ENCODE measurements at regions not wholly inside any gene's neighbourhood (a gene's known extent, or its start where the extent isn't known, plus 50 kb on each side); places are given as distances from the start of the nearest gene placed in this dataset.

DNA sequence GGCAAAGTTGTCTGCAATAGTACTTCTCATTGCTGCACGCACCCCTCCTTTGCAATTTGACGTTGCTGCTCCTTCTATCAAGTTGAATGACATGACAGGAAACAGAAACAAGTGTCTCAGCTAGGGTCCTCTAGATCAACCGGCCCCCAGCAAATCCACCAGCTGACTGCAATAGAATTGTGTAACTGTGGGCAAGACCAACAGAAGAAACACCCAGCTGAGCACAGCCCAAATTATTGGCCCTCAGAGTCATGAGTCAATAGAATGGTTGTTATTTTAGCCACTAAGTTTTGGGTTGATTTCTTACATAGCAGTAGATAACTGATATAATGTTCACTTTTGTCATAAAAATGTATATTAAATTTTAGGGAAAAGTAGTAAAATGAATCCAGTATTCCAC lies 202.7 kb downstream of the MAFB start:
- no peak for DNase-seq

DNA sequence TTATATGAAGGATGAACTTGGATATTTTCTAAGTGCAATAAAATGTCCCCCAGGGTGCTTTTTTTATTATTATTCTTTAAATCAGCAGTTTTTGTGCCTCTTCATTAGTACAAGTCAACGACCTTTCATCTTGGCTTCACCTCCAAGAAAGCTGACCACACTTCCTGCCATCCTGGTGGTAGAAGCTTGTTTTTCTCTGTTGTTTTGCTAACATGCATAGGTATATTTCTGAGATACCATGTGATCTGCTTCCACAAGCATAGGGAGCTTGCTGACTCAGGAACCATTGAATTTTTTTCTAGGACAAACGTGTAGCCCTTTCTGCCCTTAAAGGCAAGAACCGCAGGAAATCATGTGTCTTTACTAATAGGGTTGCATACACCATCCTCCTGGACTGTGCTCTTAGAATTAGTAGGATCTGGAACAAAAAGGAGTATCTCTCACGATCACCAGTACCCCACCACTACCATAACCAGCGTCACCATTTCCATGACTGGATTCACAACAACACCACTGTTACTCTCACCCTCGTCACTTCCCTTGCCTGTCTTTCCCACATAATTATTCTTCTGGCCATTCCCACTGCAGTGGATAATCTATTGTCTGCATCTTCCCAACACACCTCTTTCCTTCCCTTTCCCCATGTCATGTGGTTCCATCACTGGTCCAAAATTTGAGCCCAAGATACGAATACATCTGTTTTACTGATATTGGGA lies 207.1 kb downstream of the MAFB start:
- DNase-seq = no peak

DNA sequence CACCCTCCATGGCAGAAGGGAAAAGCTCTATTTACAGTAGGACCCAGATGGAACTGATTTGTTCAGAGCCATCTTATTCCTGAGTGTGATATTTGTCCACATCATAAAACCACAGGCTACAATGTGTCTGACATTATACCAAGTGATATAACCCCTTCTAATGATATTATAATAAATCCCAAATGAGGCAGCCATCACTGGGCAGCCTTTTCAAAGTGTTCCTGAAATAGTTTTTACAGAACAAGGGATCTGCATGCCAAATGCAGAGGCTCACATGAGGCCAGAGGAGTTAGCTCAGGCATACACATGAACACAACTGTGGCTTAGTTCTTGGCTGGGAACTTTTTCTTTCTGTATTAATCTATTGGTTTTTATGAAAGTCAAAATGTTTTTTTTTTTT lies 207.7 kb downstream of the MAFB start:
- DNase-seq = no peak

DNA sequence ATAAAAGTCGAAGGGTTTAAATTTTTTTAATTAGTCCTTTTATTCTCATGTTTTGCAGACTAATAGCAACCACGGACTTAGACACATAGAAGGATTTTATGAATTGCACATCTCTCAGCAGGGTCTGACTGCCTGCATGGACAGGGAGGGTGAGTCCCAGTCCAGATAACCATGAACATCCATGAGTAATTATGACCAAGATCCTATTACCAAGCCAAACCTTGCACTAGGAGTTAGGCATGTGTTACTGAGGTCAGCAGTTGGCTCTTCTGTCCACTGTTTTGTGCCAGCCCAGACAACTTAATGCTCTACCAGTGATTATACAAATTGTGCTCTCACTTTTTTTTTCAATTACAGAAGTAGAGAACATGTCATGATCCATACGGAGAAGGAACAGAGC lies 211.2 kb downstream of the MAFB start:
- no peak for DNase-seq

DNA sequence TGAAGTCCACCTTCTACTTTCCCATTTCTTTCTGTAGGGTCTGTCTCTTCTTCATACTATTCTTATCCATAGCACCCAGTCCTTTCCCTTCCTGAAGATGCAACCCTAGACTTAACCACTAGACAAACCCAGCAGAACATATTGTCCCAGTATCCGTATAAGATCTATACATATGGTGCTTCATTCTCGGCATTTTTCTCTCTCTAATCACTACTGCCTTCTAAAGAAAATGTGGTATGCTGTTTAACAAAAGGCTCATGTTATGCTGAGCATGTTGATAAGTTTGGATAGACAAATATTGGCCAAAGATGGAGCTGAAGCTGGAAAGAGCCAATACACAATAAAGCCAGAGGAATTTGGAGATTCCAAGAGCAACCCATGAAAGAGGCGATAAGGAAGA lies 212.6 kb downstream of the MAFB start:
- no peak for DNase-seq

DNA sequence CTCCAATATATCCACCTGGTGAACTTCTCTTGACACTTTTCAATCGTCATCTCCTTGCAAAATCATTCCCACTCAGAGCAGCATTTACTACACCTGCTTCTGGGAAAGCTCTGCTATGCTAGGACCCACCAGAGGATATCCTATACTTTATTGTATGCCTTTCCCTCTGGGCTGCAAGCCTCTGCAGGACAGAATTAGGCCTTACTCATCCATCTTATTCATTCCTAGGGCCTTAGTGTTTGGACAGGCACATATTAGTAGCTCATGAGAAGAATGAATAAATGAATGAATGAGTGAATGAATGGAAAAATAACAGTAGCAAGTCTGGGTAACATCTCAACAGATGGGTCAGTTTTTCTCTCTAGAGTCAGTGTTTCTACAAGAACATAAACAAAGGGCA lies 216.1 kb downstream of the MAFB start:
- DNase-seq = no peak

DNA sequence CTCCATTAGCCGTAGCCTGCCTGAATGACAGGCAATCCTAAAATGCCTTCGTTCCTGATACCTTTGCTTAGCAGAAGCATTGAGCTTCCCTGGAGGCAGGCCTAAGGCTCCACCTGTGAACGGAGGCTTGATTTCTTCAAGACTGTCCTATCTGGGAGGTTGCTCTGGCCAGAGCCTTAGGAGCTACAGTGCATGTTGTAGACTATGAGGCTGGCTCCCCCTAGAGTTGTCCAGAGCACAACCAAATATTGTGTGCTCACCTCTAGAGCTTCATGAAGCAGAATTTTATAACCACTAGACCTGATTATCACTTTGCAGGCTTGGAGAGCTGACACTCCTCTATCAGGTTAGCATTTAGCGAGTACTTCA lies 217.8 kb downstream of the MAFB start:
- no peak for DNase-seq

DNA sequence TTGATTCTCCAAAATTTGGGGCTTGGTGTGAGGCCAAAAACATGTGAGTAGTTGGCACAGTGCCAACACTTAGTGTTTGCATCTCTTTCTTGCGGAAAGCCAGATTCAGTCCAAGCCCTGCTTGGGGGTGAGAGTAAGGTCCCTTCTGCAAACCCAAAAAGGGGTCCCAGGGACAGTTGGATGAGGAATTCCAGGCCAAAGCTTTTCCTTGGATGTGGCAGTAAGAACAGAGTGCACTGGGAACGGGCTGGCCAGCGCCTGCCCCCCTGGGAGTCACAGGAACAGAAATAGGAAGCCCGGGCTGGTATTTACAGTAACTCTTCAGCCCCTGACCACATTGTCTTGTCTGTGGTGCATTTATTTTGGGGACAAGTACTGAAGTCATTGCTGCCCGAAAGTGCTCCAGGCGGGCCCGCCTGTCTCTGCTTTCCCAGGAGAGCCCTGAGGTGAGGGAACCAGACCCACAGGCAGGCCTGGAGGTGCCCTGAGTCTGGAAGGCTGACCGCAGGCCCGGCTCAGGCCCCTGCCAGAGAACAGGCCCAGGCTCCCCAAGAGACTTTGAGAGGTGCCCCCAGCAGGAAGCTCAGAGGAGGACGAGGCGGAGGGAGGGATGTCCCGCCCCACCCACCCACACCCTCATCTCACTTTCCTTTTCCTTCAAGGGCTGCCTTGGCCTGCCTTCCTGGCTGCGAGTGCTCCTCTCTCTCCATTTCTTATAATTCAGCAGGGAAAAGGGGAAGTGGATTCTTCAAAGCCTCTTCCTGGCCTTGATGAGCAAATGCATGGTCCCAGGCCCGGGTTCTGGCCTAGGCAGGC lies 218.4 kb downstream of the MAFB start:
- DNase-seq = no peak

DNA sequence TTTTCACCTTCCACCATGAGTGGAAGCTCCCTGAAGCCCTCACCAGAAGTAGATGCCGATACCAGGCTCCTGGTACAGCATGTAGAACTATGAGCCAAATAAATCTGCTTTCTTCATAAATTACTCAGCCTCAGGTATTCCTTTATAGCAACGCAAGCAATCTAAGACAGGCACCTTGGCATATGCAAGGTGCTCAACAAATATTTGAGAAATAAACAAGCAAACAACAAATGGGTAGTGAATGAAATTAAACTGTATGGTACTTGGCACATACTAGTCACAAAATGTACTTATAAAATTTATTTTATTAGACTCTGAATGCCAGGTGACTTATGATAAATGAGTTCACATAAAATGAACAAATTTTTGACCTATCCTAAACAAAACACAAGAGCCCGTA lies 220.3 kb downstream of the MAFB start:
- DNase-seq = no peak

DNA sequence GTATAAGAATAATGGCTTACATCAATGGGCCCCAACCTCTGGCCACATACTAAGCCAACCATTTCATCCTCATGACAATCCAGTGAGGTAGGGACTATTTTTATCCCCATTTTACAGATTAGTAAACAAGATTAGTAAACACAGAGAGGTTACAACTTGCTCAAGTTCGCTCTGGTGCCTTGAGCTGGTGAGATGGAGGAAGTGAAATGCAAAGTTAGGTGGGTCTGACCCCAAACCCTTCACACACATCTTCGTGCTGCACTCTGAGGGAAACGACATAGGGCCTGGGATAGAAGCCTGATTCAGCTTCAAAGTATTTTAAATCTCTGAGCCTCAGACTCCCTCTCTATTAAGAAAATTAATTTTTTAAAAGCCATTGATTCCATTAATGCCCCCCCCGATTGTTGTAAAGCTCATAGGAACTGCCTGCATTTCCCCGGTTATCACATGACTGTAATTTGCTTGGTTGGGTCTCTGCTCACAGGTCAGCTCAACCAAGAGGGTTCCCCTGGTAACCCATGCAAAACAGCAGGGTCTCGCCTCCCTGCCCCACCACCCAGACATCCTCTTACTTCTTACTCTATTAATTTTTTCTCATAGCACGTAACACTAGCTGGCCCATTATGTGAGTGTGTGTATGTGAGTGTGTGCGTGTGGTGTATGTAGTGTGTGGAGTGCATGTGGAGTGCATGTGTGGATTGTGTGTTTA lies 221.2 kb downstream of the MAFB start:
- DNase-seq = no peak

DNA sequence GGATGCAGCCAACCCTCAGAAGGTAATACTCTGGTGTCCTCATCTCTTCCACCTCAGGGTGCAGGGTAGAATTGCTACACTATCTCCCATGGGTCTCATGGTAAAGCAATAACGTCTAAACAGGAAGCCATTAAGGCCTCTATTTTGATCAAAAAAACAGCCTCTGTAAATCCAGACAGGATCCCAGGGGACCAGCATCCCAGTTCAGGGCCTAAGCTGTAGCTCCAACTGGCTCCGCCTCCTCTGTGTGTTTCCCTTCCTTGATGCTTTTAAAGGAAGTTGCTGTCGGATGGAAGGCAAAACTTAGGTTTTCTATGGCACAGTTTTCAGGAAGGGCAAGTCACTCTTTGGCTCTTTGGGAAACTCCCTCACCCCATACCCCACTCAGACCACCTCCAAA lies 222.0 kb downstream of the MAFB start:
- DNase-seq = no peak

DNA sequence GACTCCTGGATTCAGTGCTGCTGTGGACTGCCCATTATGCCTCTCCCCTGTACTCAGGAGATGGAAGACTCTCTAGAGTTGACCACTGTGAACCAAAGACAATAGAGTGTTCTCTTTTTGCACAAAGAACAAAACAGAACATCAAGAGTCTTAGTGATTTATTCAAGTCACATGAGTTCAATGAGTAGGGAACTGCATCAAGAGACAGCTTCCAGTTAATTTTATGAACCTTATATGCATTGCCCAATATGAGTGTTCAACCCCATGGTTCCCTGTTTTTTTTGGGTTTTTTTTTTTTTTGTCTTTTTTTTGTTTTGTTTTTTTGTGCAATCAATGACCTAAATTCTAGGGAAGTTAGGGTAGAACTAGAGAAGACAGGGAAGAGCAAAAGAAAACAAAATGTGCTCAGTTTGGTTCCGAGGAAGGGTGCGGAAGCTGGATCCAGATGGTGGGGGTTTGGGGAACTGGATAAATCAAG lies 224.3 kb downstream of the MAFB start:
- no peak for DNase-seq

DNA sequence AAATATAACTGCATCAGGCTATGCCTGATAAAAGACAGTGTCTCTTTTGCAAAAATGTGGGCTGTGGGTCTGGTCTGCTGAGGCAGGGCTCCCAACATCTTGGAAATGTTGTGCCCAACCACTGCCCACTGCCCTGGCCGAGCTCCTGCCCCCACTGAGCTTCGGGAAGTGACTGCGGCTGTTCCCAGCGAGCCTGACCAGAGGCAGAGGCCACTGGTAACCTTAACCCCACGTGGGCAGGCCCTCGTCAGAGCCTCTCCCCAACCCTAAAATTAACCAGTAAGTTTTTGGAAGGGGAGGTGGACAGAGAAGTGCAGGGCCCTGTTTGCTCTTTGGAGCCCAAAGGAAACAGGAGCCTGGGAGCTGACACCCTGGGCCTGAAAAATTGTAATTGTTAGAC lies 225.9 kb downstream of the MAFB start:
- no peak for DNase-seq

DNA sequence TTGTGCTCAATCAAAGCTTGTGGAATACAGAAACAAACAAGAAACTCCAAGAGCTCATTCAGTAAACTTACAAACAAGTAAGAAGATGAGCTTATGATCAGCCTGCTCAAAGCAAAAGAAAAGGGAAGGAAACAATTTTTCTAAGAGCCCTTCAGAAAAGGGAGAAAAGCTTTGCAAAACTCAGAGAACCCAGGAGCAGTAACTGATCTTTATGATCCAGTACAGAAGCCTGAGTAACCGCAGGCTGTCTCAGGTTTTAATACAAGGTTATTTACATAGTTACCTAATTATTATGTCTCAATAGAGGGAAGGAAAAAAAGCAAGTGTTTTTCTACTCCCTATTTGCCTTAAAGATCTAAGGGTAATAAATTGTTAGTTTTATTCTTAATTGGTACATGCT lies 226.5 kb downstream of the MAFB start:
- DNase-seq = no peak

DNA sequence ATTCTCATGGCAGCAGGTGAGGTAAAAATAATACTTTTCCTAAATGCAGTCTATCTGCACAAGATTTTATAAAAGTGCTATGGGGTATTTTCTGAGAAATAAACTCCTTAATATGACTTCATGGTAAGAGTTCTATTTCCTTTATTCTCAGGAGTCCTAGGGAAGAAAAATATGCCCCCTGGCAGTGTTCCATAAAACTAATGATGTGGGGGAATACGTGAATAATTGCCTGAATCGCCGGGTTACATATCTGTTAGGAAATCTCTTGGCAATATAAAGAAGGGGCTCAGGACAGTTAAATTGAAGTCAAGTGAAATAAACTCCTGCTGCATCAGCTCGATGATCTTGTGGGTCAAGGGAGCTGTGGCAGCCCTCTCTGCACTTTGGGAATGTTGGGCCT lies 229.7 kb downstream of the MAFB start:
- no peak for DNase-seq

DNA sequence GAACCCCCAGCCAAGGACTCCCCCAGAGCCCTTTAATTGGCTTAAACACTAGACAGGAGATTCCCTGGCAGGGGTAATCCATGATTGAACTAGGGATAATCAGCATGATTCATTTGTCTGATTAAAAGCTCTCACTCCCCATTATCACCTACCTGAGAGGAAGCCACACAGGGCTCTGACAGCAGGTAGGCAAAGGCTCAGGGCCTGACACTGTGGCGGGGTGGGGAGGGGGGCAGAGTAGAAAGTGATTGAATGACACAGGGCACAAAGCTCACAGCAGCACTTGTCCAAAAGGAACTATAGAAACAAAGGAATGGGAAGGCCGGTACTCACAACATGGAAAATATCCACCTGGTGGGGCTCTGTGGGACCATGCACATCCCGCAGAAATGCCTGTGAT lies 231.6 kb downstream of the MAFB start:
- DNase-seq = no peak

DNA sequence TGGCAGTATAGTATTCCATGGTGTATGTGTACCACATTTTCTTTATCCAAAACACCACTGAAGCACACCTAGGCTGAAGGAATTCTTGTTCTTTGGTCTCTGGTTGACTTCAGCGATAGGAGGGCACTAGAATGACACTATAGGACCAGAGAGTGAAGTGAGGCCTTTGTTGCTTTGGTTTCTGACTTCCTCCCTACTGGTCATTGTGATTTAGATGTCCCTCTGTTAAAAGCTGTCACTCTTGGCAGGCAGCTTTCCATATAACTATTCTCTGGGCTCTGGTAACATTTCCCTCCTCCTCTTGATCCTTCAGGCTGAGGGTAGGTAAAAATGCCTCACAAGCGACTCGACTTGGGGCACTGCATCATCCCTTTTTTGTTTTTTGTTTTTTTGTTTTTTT lies 236.3 kb downstream of the MAFB start:
- DNase-seq = no peak

DNA sequence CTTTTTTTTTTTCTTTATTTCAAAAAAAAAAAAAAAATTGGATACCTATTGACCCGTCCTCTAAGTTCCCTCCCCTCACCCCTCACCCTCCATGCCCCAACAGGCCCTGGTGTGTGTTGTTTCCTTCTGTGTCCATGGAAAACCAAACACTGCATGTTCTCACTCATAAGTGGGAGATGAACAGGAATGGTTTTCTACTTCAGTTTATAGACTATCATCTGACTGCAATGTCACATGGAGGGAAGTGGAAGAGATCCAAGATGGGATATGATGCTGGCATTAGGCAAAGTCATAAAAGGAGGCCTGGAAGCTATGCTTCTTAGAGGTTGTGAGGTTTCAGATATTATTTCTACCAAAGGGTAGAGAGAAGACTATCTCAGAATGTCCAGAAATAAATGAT lies 237.5 kb downstream of the MAFB start:
- no peak for DNase-seq

DNA sequence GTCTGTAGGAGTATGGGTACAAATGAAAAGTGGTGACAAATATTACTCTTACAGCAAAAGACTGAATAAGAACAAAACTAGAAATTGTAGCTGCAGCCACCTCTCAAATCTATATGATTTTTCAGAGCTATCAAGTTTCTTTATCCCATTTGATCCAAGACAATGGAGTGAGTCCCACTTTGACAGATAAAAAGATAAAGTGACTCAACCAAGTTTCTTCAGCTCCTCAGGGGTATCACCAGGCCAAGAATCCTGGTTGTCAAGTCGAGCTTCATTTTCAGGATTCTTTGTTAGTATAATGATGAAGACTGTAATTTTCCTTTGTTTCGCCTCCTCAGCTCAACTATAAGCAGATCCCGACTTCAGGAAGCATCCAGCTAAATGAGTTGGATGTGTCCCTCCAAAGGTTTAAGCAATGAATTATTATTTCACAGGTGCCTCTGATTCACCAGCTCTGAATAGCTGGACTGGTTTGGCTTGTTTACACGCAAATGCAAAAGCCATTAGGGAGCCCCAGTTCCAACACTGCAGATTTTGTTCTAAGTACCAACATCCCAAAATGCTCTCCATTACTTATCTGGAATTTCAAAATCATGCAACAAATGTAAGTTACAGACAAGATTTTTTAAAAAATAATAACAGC lies 238.9 kb downstream of the MAFB start:
- no peak for DNase-seq

DNA sequence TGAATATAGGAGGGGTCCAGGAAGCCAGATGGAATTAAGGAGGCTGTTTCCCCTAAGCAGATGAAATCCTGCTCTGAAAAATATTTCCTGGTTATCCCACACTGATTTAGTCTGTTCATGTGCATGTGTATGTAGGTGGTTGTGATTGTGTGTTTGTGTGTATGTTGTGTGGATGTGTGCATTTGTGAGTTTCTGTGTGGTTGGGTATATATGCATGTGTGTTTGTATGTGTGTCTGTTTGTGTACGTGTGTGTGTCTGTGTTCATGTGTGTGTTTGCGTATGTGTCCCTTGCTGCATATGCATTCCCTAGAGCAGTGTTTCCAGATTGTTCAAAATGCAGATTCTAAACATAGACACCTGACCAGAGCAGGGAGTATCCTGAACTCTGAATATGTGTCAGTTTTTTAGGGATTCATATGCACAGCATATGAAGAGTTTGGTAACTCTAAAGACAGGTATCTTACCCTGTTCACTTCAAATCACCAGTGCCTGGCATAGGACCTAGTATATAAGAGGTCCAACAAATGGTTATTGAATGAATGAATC lies 239.8 kb downstream of the MAFB start:
- no peak for DNase-seq

DNA sequence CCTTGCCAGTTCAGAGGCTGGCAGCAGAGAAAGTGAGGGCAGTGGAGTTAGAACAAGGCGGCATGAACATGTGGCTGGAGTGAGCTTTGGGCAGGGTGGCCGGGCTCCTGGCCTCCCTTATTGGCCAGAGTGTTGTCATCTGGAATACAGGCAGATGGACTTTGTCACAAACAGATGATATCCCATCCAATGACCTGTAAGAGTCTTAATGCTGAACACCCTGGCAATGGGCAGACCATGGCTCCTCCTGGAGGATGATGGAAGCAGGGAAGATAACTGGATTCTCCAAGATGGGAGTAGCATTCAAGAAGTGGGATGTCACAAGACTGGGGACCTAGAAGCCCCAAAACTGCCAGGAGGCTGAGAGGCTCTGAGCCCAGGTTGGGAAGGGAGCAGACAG lies 242.1 kb downstream of the MAFB start:
- no peak for DNase-seq

DNA sequence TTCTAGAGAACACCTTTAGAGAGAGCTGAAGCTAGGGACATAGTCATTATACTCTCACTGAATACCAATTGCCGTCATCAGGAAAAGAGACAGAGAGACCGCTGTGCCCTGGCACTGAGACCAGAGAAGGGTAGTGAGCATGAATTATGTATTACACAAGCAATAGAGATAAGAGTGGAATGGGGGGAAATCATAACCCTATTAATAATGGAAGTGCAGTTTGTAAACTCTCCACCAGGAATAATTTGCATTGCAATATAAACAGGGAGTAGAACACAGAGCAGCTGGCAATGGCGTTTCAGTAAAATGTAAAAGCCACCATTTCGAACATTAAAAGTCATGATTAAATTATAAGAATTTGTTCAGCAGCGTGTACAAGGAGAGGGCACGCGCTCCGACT lies 244.5 kb downstream of the MAFB start:
- DNase-seq = no peak

DNA sequence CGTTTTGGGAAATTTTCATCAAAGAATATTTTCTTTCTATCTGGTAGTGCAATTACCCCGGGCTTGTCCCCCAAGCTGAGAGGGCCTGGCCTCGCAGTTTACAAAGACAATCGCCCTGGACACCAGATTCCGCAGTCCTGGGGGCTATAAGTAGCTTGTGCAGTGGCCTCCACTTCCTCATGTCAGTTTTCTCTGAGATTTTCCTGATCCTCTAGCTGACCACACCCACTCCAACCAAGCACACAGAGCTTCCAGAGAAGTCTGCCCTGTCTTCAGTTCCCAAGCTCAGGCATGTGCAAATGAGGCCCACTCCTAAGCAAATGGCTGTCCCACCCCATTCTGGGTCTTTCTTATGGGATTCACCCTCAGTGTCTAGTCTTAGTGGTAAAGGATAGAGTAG lies 245.3 kb downstream of the MAFB start:
- no peak for DNase-seq
